Left lung (tissue), 4 donors: ENCODE measurements at regions not wholly inside any gene's neighbourhood (a gene's known extent, or its start where the extent isn't known, plus 50 kb on each side); places are given as distances from the start of the nearest gene placed in this dataset.

ENCODE experiments used
- ATAC-seq: fragments of 200-7000 bp; cut with Tn5 transposase; one replicate; pipeline ENCODE4 v1.9.1; 2020; ENCODE audit warnings: moderate library complexity
- DNase-seq, 4 donors: peaks; one replicate each; pipeline ENCODE4 v3.0.0-alpha.2; 2013 to 2020
- H3K27ac ChIP-seq, 2 donors: fragments of 200-600 bp; sonication (generic) in 1 of 2; one replicate each; pipeline versions ENCODE4 v1.5.0 to v1.8.0; 2020 to 2021
- H3K27me3 ChIP-seq, 2 donors: fragments of 200-600 bp; sonication (generic) in 1 of 2; one replicate each; pipeline versions ENCODE4 v1.5.0 to v1.8.0; 2020 to 2021
- H3K36me3 ChIP-seq, 2 donors: fragments of 200-600 bp; sonication (generic) in 1 of 2; one replicate each; pipeline versions ENCODE4 v1.5.0 to v1.8.0; 2020 to 2021
- H3K4me1 ChIP-seq, 2 donors: fragments of 200-600 bp; one replicate each; pipeline ENCODE4 v1.8.0; 2021
- H3K4me3 ChIP-seq, 2 donors: fragments of 200-600 bp; sonication (generic) in 1 of 2; one replicate each; pipeline versions ENCODE4 v1.5.0 to v1.8.0; 2020 to 2021; ENCODE audit warnings: mild to moderate bottlenecking in 1 of 2
- H3K9me3 ChIP-seq, 2 donors: fragments of 200-600 bp; sonication (generic) in 1 of 2; one replicate each; pipeline versions ENCODE4 v1.5.0 to v1.8.0; 2020 to 2021
- CTCF ChIP-seq, 2 donors: fragments of 200-600 bp; sonication (generic) in 1 of 2; IDR thresholded peaks; one replicate each; pipeline versions ENCODE4 v1.5.0 to v1.8.0; 2021; ENCODE audit warnings: antibody characterized with exemption in 2 of 2
- intact Hi-C, 2 donors: fragments of 100-400 bp; cut with DNase I; formaldehyde crosslinking; loops; one replicate each; pipeline versions ENCODE4 v1.11.2 to v1.14.2; 2022
- donor health status: DM: no; HTN: yes; CAD: no.
- donor health status: DM: no; HTN: no; CAD: no.

DNA sequence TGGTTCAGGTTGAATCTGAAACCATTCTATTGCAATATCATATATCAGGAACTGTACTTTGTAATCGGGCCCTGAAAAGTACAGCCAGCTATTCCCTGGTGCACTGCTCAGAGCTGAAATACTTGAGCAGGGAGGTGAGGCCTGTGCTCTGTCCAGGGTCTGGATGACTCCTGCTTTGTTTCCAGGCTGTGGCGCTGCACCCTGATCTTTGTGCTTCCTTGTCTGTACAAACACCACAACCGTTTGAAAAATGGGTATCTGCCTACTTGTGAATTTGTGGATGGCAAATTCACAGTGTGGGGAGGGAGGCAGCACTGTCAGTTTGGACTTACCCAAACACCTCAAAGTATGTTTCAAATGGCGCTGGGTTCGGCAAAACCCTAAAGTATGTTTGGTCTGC is 155.4 kb upstream of the FAR2 start:
- TF ChIP-seq CTCF (IDR thresholded peaks at IDR 0.05) = no peak
- DNase-seq (no peak), ATAC-seq (no peak)
- no peaks in the 10 kb centered on the region for H3K36me3 ChIP-seq
- H3K27ac ChIP-seq = no peak overlapping the region
- no peaks in the 10 kb centered on the region for H3K4me1 ChIP-seq
- H3K27me3 ChIP-seq = no peaks in the 10 kb centered on the region
- intact Hi-C loops = no loop called here
- H3K9me3 ChIP-seq = no peaks in the 10 kb centered on the region
- no peak overlapping the region for H3K4me3 ChIP-seq

DNA sequence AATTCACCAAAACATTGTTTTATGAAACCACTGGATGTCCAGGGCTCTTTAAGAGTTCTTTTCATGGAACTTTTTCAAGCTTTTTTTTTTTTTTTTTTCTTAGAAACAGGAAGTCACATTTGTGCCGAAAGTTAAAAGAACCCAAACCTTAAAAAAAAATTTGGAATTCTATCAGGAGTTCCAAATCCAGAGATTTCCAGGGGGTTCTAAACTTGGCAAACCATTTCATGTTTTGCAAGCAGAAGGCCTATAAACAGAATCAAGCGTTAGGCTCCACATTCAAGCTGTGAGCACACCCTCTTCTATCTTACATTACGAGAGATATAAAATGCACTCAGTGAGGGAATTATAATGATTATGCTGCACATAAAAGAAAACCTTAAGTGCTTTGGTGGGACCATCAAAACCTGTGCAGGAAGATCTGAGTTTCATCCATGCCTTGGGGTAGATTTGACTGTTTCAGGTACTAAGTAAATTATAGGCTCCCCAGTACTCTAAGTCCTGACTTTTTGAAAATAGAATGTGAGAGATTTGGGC is 154.8 kb upstream of the FAR2 start:
- ATAC-seq = no peak
- peak in 2 of 4 donors; percentile 33 to 58 for DNase-seq
- H3K36me3 ChIP-seq = no peaks in the 10 kb centered on the region
- H3K27ac ChIP-seq = no peak overlapping the region
- H3K9me3 ChIP-seq = no peaks in the 10 kb centered on the region
- TF ChIP-seq CTCF (IDR thresholded peaks at IDR 0.05) = no peak
- no peak overlapping the region for H3K4me3 ChIP-seq
- no peaks in the 10 kb centered on the region for H3K27me3 ChIP-seq
- intact Hi-C loops = no loop called here
- no peaks in the 10 kb centered on the region for H3K4me1 ChIP-seq

GRCh38 chr12:28996688-28997087 is 152.4 kb upstream of the FAR2 start:
- no peaks in the 10 kb centered on the region for H3K9me3 ChIP-seq
- intact Hi-C loops = no loop called here
- no peak for DNase-seq
- no peaks in the 10 kb centered on the region for H3K4me1 ChIP-seq
- ATAC-seq = no peak
- no peak overlapping the region for H3K27ac ChIP-seq
- H3K36me3 ChIP-seq = no peaks in the 10 kb centered on the region
- H3K4me3 ChIP-seq = no peak overlapping the region
- TF ChIP-seq CTCF (IDR thresholded peaks at IDR 0.05) = no peak
- H3K27me3 ChIP-seq = no peaks in the 10 kb centered on the region

- TF ChIP-seq CTCF (IDR thresholded peaks at IDR 0.05) = peak in 1 of 2 donors; percentile 15
- Histone ChIP-seq H3K36me3 (no peaks in the 10 kb centered on the region), H3K27ac (no peak overlapping the region), H3K4me1 (no peaks in the 10 kb centered on the region), H3K27me3 (no peaks in the 10 kb centered on the region), H3K4me3 (no peak overlapping the region), H3K9me3 (no peaks in the 10 kb centered on the region)
- intact Hi-C loops = no loop called here
- DNase-seq (peak in 2 of 4 donors; percentile 16 to 37), ATAC-seq (peak; percentile 46)
Observed at GRCh38 chr12:28998662-28999120, 150.4 kb upstream of the FAR2 start.

DNA sequence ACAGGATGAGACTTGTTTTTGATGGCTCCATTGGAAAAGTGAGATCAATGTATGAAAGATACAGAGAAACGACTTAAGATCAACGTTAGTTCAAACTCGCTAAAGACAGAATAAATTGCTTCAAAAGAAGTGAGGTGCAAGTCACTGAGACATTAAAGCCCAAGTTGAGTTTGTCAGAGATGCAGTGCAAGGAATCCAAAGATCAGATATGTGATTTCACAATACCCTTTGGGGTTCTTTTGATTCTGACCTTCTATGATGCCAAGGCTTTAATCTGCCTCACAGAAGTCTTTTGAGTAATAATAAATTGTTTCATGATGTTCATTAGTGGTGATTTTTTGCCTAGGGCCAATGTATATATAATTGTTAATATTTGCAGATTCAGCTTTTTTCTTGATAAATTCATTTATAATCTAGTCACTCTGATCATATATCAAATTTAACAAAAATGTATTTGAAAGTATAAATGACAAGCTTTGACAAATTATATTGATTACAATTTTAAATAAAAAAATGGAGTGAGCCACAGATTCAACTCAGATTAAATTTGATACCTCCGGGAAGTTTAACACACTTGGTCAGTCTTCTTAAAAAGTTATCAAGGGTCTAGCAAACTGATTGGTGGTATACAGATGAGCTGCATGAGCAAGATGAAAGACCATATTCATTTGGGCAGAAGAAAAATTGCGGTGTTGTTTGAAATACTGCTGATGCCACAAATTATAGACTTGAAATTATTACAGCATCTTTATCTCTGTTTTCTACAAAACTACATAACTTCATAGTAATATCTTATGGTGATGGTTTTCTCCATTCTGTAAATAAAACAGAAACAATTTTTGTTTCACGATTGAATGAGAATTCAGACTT is 144.8 kb upstream of the FAR2 start:
- ATAC-seq (no peak), DNase-seq (no peak)
- Histone ChIP-seq H3K27me3 (no peaks in the 10 kb centered on the region), H3K9me3 (no peaks in the 10 kb centered on the region), H3K4me3 (no peak overlapping the region), H3K36me3 (no peaks in the 10 kb centered on the region), H3K27ac (no peak overlapping the region), H3K4me1 (no peaks in the 10 kb centered on the region)
- intact Hi-C loops = no loop called here
- TF ChIP-seq CTCF (IDR thresholded peaks at IDR 0.05) = no peak
